NCI-H2171 treated with DMSO at 0.1 percent for 48 hours (cell line): ENCODE measurements at regions not wholly inside any gene's neighbourhood (a gene's known extent, or its start where the extent isn't known, plus 50 kb on each side); places are given as distances from the start of the nearest gene placed in this dataset.

Experiments used
- DNase-seq: peaks from one replicate; lab custom pipeline; 2025; lab: John Stamatoyannopoulos, UW

- DNase-seq: no peak
Observed at GRCh38 chr2:15082105-15083058, 449.9 kb downstream of the LRATD1 start.

DNA sequence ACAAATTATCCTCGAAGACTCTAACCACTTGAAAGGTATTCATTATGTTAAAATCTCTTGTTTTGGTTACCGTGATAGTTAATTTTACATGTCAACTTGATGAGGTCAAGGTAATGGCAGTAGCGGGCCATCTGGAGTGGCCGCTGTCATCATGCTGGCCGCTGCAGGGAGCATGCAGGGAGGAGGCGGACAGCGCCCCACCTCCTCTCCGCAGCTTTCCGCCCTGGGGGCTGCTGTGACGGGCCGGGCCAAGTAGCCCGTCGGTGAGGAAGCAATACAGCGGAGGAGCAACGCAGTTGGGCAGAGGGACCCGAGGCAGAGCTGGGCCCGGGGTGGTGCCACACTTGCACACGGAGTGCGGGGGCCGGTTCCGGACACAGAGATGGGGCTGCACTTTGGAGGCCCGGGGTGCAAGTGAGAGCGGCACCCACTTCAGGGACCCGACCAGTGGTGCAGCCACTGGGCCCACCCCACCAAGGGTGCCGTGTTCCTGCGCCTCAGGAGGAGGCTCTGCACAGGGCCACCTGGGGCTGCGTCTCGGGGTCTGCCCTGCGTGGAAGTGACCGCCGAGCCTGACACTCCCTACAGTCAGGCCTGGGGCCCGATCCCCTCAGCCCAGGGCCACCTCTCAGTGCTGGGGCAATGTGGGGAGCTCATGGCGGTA, 452.4 kb downstream of the LRATD1 start:
- DNase-seq: no peak

DNA sequence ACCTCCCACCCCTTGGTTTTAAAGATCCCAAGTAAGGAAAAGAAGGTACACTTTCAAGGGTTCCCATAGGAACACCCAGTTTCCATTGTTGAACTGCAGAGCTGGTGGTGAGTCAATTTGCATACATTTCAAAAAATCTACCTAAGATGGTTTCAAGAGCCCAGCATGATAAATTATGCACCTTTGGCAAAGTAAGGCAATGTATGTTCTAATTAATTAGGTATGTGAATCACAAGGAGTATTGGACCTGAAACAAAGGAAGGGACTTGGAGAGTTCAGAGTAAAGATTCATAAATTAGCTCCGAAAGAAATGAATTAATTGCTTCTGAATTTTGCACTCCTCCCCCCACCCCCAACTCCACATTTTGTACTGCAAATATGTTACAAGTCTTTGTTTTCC, 459.7 kb downstream of the LRATD1 start:
- no peak for DNase-seq

- DNase-seq: no peak
Observed at GRCh38 chr2:15092691-15093090, 460.2 kb downstream of the LRATD1 start.

DNA sequence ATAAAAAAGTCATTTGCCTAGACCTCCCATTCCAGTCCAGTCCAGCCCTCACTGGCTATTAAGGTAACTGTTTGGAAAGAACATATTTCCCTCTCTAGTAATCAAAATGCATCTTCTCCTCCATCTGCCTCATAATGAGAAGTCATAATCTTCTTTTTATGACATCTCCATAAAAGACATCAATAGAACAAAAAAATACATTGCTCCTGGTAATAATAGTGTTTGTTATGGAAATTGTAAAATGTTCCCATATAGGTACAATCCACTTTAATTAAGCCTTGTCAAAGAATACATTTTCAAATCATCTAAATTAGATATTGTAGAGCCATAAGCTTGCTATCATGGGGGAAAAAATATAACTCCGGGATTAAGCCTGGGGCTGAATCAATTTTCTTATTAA, 461.6 kb downstream of the LRATD1 start:
- DNase-seq: no peak

GRCh38 chr2:15096873-15097272, 464.3 kb downstream of the NBAS start:
- DNase-seq: no peak

DNA sequence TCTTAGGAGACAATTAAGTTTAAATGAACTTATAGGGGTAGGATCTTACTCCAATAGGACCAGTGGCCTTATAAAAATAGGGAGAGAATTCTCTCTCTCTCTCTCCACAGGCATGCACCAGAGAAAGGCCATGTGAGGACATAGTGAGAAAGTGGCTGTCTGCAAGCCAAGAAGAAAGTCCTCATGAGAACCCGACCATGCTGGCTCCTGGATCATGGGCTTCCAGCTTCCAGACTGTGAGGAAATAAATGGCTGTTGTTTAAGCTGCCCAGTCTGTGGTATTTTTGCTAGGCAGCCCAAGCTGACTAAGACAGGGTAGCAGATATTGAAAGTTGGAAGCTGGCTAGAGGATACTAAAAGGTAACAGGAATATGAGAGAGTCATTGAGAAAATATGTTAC, 454.0 kb downstream of the NBAS start:
- no peak for DNase-seq

DNA sequence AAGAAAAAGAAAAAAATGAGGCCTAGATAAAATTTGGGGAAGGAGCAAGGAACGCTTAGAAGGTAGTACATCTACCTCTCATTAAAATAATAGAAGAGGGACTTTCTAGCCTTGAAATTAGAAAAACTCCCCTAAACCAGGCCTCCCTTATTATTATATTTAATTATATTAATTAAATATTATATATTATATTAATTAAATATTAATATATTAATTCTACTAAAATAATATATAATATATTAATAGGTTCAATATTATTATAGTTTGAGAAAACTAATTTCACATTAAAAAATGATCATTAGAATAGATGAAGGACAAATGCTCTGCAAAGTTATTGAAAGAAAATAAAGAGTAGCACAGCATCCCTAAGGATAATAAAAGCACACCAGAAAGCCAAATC, 449.4 kb downstream of the NBAS start:
- DNase-seq: no peak

DNA sequence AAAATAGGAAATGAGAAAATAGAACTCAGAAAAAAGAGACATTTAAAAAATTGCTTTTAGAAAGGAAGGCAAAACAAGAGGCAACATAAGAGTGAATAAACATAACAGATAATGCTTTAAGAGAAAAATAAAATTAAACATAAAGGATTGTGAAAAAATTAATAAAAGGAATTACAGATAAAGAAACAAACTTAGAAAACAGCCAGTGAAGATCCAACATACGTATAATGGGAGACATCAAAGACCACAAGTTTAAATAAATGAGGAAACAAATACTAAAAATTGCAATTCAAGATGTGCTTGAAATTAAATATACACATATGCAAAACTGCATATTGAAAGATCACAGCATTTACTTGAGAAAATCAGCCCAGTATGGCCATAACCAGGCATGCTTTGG, 448.9 kb downstream of the NBAS start:
- peak; percentile 20 for DNase-seq

- DNase-seq: no peak
Observed at GRCh38 chr2:15115776-15116175, 445.4 kb downstream of the NBAS start.

GRCh38 chr2:15116830-15117229, 444.3 kb downstream of the NBAS start:
- no peak for DNase-seq
